Activated T-cell treated with anti-CD3 and anti-CD28 coated beads for 48 hours (primary cell): ENCODE measurements at regions not wholly inside any gene's neighbourhood (a gene's known extent, or its start where the extent isn't known, plus 50 kb on each side); places are given as distances from the start of the nearest gene placed in this dataset.
"Not testable (repeated sequence)": the region's sequence is repeated elsewhere in the genome, so short reads cannot be mapped to it uniquely, and the experiment has no call there.

Experiments used
- DNase-seq: peaks from one replicate; pipeline ENCODE4 v3.0.0-alpha.2; 2020; ENCODE audit warnings: low read depth

GRCh38 chr16:26721290-26721689 lies 345.4 kb upstream of the C16orf82 start:
- DNase-seq = no peak

GRCh38 chr16:26721957-26722356 lies 344.8 kb upstream of the C16orf82 start:
- not testable (repeated sequence) for DNase-seq

GRCh38 chr16:26724189-26724588 lies 342.5 kb upstream of the C16orf82 start:
- no peak for DNase-seq

GRCh38 chr16:26727848-26728247 lies 338.9 kb upstream of the C16orf82 start:
- DNase-seq = no peak

GRCh38 chr16:26729951-26730541 lies 336.7 kb upstream of the C16orf82 start:
- no peak for DNase-seq

GRCh38 chr16:26731729-26732128 lies 335.0 kb upstream of the C16orf82 start:
- no peak for DNase-seq

GRCh38 chr16:26733710-26734109 lies 333.0 kb upstream of the C16orf82 start:
- DNase-seq = no peak

- no peak for DNase-seq
Observed at GRCh38 chr16:26735521-26735920, 331.2 kb upstream of the C16orf82 start.

- DNase-seq = no peak
Observed at GRCh38 chr16:26736084-26736483, 330.6 kb upstream of the C16orf82 start.

- DNase-seq = no peak
Observed at GRCh38 chr16:26740771-26741170, 326.0 kb upstream of the C16orf82 start.

GRCh38 chr16:26742040-26742439 lies 324.7 kb upstream of the C16orf82 start:
- no peak for DNase-seq

GRCh38 chr16:26744430-26744829 lies 322.3 kb upstream of the C16orf82 start:
- DNase-seq = no peak

- DNase-seq = no peak
Observed at GRCh38 chr16:26747760-26748159, 319.0 kb upstream of the C16orf82 start.

GRCh38 chr16:26749072-26749471 lies 317.7 kb upstream of the C16orf82 start:
- no peak for DNase-seq

GRCh38 chr16:26752166-26752565 lies 314.6 kb upstream of the C16orf82 start:
- no peak for DNase-seq

GRCh38 chr16:26756633-26757032 lies 310.1 kb upstream of the C16orf82 start:
- no peak for DNase-seq

- no peak for DNase-seq
Observed at GRCh38 chr16:26762594-26762993, 304.1 kb upstream of the C16orf82 start.

- DNase-seq = no peak
Observed at GRCh38 chr16:26765087-26765486, 301.6 kb upstream of the C16orf82 start.

- no peak for DNase-seq
Observed at GRCh38 chr16:26768385-26769010, 298.2 kb upstream of the C16orf82 start.

GRCh38 chr16:26770547-26770946 lies 296.2 kb upstream of the C16orf82 start:
- no peak for DNase-seq

GRCh38 chr16:26772503-26772902 lies 294.2 kb upstream of the C16orf82 start:
- DNase-seq = no peak

- no peak for DNase-seq
Observed at GRCh38 chr16:26777821-26778220, 288.9 kb upstream of the C16orf82 start.

GRCh38 chr16:26787924-26788323 lies 278.8 kb upstream of the C16orf82 start:
- DNase-seq = no peak

- no peak for DNase-seq
Observed at GRCh38 chr16:26791169-26791568, 275.6 kb upstream of the C16orf82 start.
